ENCODE measurements at regions not wholly inside any gene's neighbourhood (a gene's known extent, or its start where the extent isn't known, plus 50 kb on each side); places are given as distances from the start of the nearest gene placed in this dataset.

GRCh38 chr2:16208241-16208797 lies 268.0 kb downstream of the MYCN start:
- no peak for ATAC-seq (replicated peaks in 6 of 8)
- Histone ChIP-seq H3K4me3 (no peak overlapping the region), H3K27ac (no peak overlapping the region), H3K4me1 (replicated peaks in 1 of 2) (peaks cover 16 to 22% of the 10 kb centered on the region in 2 donors)
- WGBS, 10 experiments: 0 to 100% (median 60%) methylated on average over 1 to 5 of the region's 6 CpGs; no CpG with 5 or more reads in 1 of the 10 experiments
- in situ Hi-C loops (cut with MboI; ENCODE audit: low pct_unique_long_range_greater_than_20kb in 2 of 9, low sequenced_read_pairs in 9 of 9, unreplicated experiment in 9 of 9): no loop called here

GRCh38 chr2:16207611-16208010 lies 267.3 kb downstream of the MYCN start:
- in situ Hi-C loops (cut with MboI; ENCODE audit: low pct_unique_long_range_greater_than_20kb in 2 of 9, low sequenced_read_pairs in 9 of 9, unreplicated experiment in 9 of 9): no loop called here
- no peak overlapping the region for H3K27ac ChIP-seq
- no peak overlapping the region for H3K4me3 ChIP-seq
- peaks cover 16 to 22% of the 10 kb centered on the region in 2 donors for H3K4me1 ChIP-seq (replicated peaks in 1 of 2)
- no peak for ATAC-seq (replicated peaks in 6 of 8)
- WGBS, 10 experiments: 0 to 100% (median 43%) methylated on average over 1 to 2 of the region's 2 CpGs; no CpG with 5 or more reads in 4 of the 10 experiments

- WGBS, 10 experiments: 0 to 100% (median 94%) methylated on average over 1 to 3 of the region's 3 CpGs; no CpG with 5 or more reads in 4 of the 10 experiments
- in situ Hi-C loops (cut with MboI; ENCODE audit: low pct_unique_long_range_greater_than_20kb in 2 of 9, low sequenced_read_pairs in 9 of 9, unreplicated experiment in 9 of 9): no loop called here
- H3K4me1 ChIP-seq (replicated peaks in 1 of 2): peaks cover 16 to 22% of the 10 kb centered on the region in 2 donors
These were observed 266.8 kb downstream of the MYCN start for GRCh38 chr2:16207151-16207550.

GRCh38 chr2:16206191-16206944 lies 266.0 kb downstream of the MYCN start:
- 0 to 100% (median 53%) methylated on average over 1 to 4 of the region's 4 CpGs; no CpG with 5 or more reads in 2 of the 10 experiments for WGBS, 10 experiments
- H3K4me1 ChIP-seq (replicated peaks in 1 of 2): peaks cover 16 to 22% of the 10 kb centered on the region in 2 donors
- no peak for ATAC-seq (replicated peaks in 6 of 8)
- H3K27ac ChIP-seq: no peak overlapping the region
- in situ Hi-C loops (cut with MboI; ENCODE audit: low pct_unique_long_range_greater_than_20kb in 2 of 9, low sequenced_read_pairs in 9 of 9, unreplicated experiment in 9 of 9): no loop called here
- no peak overlapping the region for H3K4me3 ChIP-seq

More at GRCh38 chr2:16207151-16207550, 266.8 kb downstream of the MYCN start:
- no peak overlapping the region for H3K27ac ChIP-seq
- ATAC-seq (replicated peaks in 6 of 8): no peak
- no peak overlapping the region for H3K4me3 ChIP-seq

GRCh38 chr2:16205631-16206030 lies 265.3 kb downstream of the MYCN start:
- no peak for ATAC-seq (replicated peaks in 6 of 8)
- Histone ChIP-seq H3K4me3 (no peak overlapping the region), H3K27ac (no peak overlapping the region), H3K4me1 (replicated peaks in 1 of 2) (peaks cover 16 to 28% of the 10 kb centered on the region in 2 donors)
- in situ Hi-C loops (cut with MboI; ENCODE audit: low pct_unique_long_range_greater_than_20kb in 2 of 9, low sequenced_read_pairs in 9 of 9, unreplicated experiment in 9 of 9): no loop called here
- WGBS, 10 experiments: 0 to 83% (median 36%) methylated on average over 1 to 2 of the region's 2 CpGs; no CpG with 5 or more reads in 4 of the 10 experiments

- no peak overlapping the region for H3K27ac ChIP-seq
- 19 to 67% (median 31%) methylated on average over 1 to 7 of the region's 12 CpGs; no CpG with 5 or more reads in 1 of the 10 experiments for WGBS, 10 experiments
- H3K4me3 ChIP-seq: no peak overlapping the region
- in situ Hi-C loops (cut with MboI; ENCODE audit: low pct_unique_long_range_greater_than_20kb in 2 of 9, low sequenced_read_pairs in 9 of 9, unreplicated experiment in 9 of 9): no loop called here
- H3K4me1 ChIP-seq (replicated peaks in 1 of 2): peaks cover 16 to 31% of the 10 kb centered on the region in 2 donors
- peak in 5 of 8 experiments; percentile 51 to 65 (median 60) for ATAC-seq (replicated peaks in 6 of 8)
These were observed 264.7 kb downstream of the MYCN start for GRCh38 chr2:16204886-16205620.

- in situ Hi-C loops (cut with MboI; ENCODE audit: low pct_unique_long_range_greater_than_20kb in 2 of 9, low sequenced_read_pairs in 9 of 9, unreplicated experiment in 9 of 9): no loop called here
- Histone ChIP-seq H3K27ac (no peak overlapping the region), H3K4me1 (replicated peaks in 1 of 2) (peaks cover 16 to 31% of the 10 kb centered on the region in 2 donors), H3K4me3 (no peak overlapping the region)
- no peak for ATAC-seq (replicated peaks in 6 of 8)
- 20 to 100% (median 80%) methylated on average over 1 of the region's 1 CpG; no CpG with 5 or more reads in 5 of the 10 experiments for WGBS, 10 experiments
These were observed 263.9 kb downstream of the MYCN start for GRCh38 chr2:16204251-16204650.

- ATAC-seq (replicated peaks in 6 of 8): no peak
- 8 to 100% (median 95%) methylated on average over 1 to 6 of the region's 8 CpGs; no CpG with 5 or more reads in 2 of the 10 experiments for WGBS, 10 experiments
- in situ Hi-C loops (cut with MboI; ENCODE audit: low pct_unique_long_range_greater_than_20kb in 2 of 9, low sequenced_read_pairs in 9 of 9, unreplicated experiment in 9 of 9): no loop called here
- H3K4me3 ChIP-seq: no peak overlapping the region
- H3K27ac ChIP-seq: no peak overlapping the region
- H3K4me1 ChIP-seq (replicated peaks in 1 of 2): peaks cover 16 to 31% of the 10 kb centered on the region in 2 donors
These were observed 263.3 kb downstream of the MYCN start for GRCh38 chr2:16203691-16204090.

GRCh38 chr2:16203069-16203468 lies 262.7 kb downstream of the MYCN start:
- Histone ChIP-seq H3K27ac (no peak overlapping the region), H3K4me1 (replicated peaks in 1 of 2) (peaks cover 20 to 34% of the 10 kb centered on the region in 2 donors), H3K4me3 (no peak overlapping the region)
- in situ Hi-C loops (cut with MboI; ENCODE audit: low pct_unique_long_range_greater_than_20kb in 2 of 9, low sequenced_read_pairs in 9 of 9, unreplicated experiment in 9 of 9): no loop called here
- ATAC-seq (replicated peaks in 6 of 8): no peak
- WGBS, 10 experiments: 0 to 100% (median 48%) methylated on average over 1 to 2 of the region's 2 CpGs; no CpG with 5 or more reads in 4 of the 10 experiments

GRCh38 chr2:16202266-16203020 lies 262.1 kb downstream of the MYCN start:
- Histone ChIP-seq H3K4me1 (replicated peaks in 1 of 2) (peaks cover 24 to 38% of the 10 kb centered on the region in 2 donors), H3K4me3 (no peak overlapping the region), H3K27ac (no peak overlapping the region)
- in situ Hi-C loops (cut with MboI; ENCODE audit: low pct_unique_long_range_greater_than_20kb in 2 of 9, low sequenced_read_pairs in 9 of 9, unreplicated experiment in 9 of 9): no loop called here
- 9 to 100% (median 95%) methylated on average over 2 to 5 of the region's 8 CpGs; no CpG with 5 or more reads in 6 of the 10 experiments for WGBS, 10 experiments
- no peak for ATAC-seq (replicated peaks in 6 of 8)

- Histone ChIP-seq H3K4me3 (no peak overlapping the region), H3K4me1 (replicated peaks in 1 of 2) (peaks cover 24 to 42% of the 10 kb centered on the region in 2 donors), H3K27ac (no peak overlapping the region)
- 0 to 80% (median 76%) methylated on average over 1 to 6 of the region's 7 CpGs; no CpG with 5 or more reads in 3 of the 10 experiments for WGBS, 10 experiments
- ATAC-seq (replicated peaks in 6 of 8): peak in 5 of 8 experiments; percentile 19 to 75 (median 56)
- in situ Hi-C loops (cut with MboI; ENCODE audit: low pct_unique_long_range_greater_than_20kb in 2 of 9, low sequenced_read_pairs in 9 of 9, unreplicated experiment in 9 of 9): no loop called here
These were observed 261.5 kb downstream of the MYCN start for GRCh38 chr2:16201848-16202247.

GRCh38 chr2:16200554-16201193 lies 260.3 kb downstream of the MYCN start:
- WGBS, 10 experiments: 0 to 80% (median 61%) methylated on average over 1 to 3 of the region's 3 CpGs; no CpG with 5 or more reads in 5 of the 10 experiments
- peak in 5 of 8 experiments; percentile 11 to 68 (median 26) for ATAC-seq (replicated peaks in 6 of 8)
- peak overlapping the region in 1 of 2 donors; percentile 40 for H3K27ac ChIP-seq
- in situ Hi-C loops (cut with MboI; ENCODE audit: low pct_unique_long_range_greater_than_20kb in 2 of 9, low sequenced_read_pairs in 9 of 9, unreplicated experiment in 9 of 9): no loop called here
- peaks cover 24 to 40% of the 10 kb centered on the region in 2 donors for H3K4me1 ChIP-seq (replicated peaks in 1 of 2)
- H3K4me3 ChIP-seq: no peak overlapping the region

Data from motor neuron (in vitro differentiated cells).